ENCODE measurements at regions not wholly inside any gene's neighbourhood (a gene's known extent, or its start where the extent isn't known, plus 50 kb on each side); places are given as distances from the start of the nearest gene placed in this dataset.

DNA sequence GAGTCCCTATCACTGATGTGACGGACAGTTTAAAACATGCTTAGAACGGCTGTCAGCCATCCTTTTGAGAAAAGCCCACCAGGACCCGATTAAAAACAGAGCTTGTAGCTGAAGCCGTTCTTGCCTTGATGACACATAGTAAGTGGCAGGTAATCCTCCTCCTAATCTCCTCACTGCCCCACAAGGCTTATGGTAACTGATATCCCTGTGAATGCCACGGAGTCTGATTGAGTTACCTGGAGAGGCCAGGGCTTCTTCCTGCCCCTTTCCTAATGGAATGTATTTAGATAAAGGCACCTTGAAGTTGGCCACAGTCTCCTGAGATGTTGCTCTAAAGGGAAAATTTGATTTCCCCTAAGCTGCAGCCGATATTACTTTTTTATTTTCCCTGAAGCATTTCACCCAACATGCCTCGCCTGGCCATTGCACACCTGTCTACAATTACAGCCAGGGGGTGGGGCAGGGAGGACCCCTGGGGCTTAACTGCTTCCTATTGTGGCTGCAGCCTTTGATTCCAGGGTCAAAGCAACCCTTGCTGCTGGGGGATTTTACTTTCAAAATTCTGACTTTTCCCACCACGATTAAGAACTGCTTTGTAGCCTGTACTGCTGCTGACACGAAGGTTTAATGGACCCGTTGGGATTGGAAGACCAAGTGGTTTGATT, 169.0 kb upstream of the GPR26 start:
- in situ Hi-C loops (cut with HindIII; ENCODE audit: low sequenced_read_pairs) = no loop called here
- TF ChIP-seq, protein P1, sequence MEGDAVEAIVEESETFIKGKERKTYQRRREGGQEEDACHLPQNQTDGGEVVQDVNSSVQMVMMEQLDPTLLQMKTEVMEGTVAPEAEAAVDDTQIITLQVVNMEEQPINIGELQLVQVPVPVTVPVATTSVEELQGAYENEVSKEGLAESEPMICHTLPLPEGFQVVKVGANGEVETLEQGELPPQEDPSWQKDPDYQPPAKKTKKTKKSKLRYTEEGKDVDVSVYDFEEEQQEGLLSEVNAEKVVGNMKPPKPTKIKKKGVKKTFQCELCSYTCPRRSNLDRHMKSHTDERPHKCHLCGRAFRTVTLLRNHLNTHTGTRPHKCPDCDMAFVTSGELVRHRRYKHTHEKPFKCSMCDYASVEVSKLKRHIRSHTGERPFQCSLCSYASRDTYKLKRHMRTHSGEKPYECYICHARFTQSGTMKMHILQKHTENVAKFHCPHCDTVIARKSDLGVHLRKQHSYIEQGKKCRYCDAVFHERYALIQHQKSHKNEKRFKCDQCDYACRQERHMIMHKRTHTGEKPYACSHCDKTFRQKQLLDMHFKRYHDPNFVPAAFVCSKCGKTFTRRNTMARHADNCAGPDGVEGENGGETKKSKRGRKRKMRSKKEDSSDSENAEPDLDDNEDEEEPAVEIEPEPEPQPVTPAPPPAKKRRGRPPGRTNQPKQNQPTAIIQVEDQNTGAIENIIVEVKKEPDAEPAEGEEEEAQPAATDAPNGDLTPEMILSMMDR (IDR thresholded peaks at IDR 0.05; ENCODE audit: low read depth, low read length, missing control alignments) = no peak
- H3K4me3 ChIP-seq (ENCODE audit: low read depth, low read length) = no peak overlapping the region
- DNase-seq (ENCODE audit: low read depth) = no peak

DNA sequence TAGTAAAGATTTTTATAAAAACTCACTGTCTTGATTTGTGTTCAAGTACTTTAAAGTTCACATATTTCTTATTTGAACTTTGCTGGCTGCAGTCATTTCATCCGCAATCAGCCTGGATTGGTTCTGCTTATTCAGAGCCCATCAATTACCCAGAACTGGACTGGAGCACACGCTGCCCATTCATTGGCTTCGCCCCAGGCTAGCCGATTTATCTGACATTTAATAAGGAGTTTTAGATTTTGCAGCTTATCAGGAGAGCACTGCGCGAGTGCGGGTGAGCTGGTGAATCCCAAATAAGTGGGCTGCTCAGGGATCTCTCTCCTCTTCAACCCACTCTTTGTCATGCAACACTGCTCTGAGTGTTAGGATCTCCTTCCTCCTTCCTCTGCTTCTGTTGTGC, 166.0 kb upstream of the GPR26 start:
- TF ChIP-seq, protein P1 (IDR thresholded peaks at IDR 0.05; ENCODE audit: low read depth, low read length, missing control alignments) = no peak
- DNase-seq (ENCODE audit: low read depth) = no peak
- in situ Hi-C loops (cut with HindIII; ENCODE audit: low sequenced_read_pairs) = no loop called here
- H3K4me3 ChIP-seq (ENCODE audit: low read depth, low read length) = no peak overlapping the region

DNA sequence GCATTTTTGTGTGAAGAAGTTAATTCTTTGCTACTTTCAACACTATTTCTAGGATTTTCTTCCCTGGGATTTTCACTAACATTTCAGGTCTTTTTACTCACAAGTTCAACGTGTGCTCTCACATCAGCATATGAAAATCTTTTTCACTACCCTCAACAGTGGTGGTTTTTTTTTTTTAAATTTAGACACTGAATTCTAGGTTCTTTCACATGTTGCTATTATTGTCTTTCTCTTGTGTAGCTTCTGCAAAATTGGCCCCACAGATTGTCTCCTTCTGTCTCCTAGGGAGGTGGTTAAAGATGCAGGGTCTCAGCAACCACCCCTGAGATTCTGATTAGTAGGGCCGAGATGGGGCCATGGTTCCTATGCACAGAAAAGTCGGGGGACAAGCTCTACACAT, 165.0 kb upstream of the GPR26 start:
- TF ChIP-seq, protein P1 (IDR thresholded peaks at IDR 0.05; ENCODE audit: low read depth, low read length, missing control alignments) = no peak
- in situ Hi-C loops (cut with HindIII; ENCODE audit: low sequenced_read_pairs) = no loop called here
- no peak overlapping the region for H3K4me3 ChIP-seq (ENCODE audit: low read depth, low read length)
- DNase-seq (ENCODE audit: low read depth) = no peak

DNA sequence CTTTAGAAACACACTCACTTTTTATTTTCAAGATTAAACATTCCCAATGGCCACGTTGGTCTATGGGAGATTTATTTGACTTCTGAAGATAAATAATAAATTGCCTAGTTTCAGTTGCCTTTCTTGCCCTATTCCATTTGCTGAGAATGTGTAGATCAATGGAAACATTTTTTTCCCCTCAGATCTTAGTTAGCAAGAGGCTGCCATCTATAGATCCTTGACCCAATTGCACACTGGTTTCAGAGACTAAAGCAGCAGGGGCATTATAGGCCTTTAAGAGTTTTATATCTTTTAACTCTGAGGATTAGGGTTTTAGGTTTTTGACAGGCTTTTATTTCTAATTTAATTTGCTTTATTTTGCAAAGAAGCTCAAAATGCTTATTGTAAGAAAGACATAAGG, 163.2 kb upstream of the GPR26 start:
- DNase-seq (ENCODE audit: low read depth) = no peak
- TF ChIP-seq, protein P1 (IDR thresholded peaks at IDR 0.05; ENCODE audit: low read depth, low read length, missing control alignments) = no peak
- in situ Hi-C loops (cut with HindIII; ENCODE audit: low sequenced_read_pairs) = no loop called here
- H3K4me3 ChIP-seq (ENCODE audit: low read depth, low read length) = no peak overlapping the region

DNA sequence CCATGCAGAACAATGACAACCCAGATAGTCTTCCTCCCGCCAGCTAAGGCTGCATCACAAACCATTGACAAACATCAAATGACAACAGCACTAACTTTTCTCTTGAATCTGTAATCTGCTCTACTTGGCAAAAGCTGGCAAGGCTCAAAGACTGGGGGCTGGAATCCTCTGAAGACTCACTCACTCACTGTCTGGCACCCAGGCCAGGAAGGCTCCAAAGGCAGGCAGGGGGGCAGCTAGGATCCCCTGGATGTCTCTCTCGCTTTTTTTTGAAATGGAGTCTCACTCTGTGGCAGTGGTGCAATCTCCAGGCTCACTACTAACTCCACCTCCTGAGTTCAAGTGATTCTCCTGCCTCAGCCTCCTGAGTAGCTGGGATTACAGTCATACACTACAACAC, 159.7 kb upstream of the GPR26 start:
- no peak overlapping the region for H3K4me3 ChIP-seq (ENCODE audit: low read depth, low read length)
- no peak for DNase-seq (ENCODE audit: low read depth)
- in situ Hi-C loops (cut with HindIII; ENCODE audit: low sequenced_read_pairs) = no loop called here
- TF ChIP-seq, protein P1 (IDR thresholded peaks at IDR 0.05; ENCODE audit: low read depth, low read length, missing control alignments) = no peak

DNA sequence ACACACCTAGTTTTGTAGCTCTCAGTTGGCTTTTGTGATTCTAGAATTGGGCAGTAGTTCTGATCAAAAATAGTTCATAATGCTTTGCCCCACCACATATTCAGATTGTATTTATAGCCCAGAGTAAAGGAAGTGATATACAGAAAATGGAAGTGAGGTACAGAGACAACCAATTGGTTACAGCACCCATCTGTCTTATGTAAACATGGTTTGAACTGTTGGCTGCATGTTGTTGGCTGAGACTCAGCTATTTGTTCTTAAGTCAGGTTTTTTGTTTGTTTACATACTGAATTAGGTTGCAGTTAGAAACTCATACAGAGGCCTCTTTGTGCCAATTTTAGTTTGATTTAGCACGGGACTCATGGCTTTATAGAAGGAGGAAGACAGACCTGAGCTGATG, 158.9 kb upstream of the GPR26 start:
- DNase-seq (ENCODE audit: low read depth) = no peak
- in situ Hi-C loops (cut with HindIII; ENCODE audit: low sequenced_read_pairs) = no loop called here
- H3K4me3 ChIP-seq (ENCODE audit: low read depth, low read length) = no peak overlapping the region
- TF ChIP-seq, protein P1 (IDR thresholded peaks at IDR 0.05; ENCODE audit: low read depth, low read length, missing control alignments) = no peak

All from astrocyte of the cerebellum (primary cell).